ENCODE measurements at regions not wholly inside any gene's neighbourhood (a gene's known extent, or its start where the extent isn't known, plus 50 kb on each side); places are given as distances from the start of the nearest gene placed in this dataset.

GRCh38 chr5:53394808-53395207 lies 85.6 kb upstream of the FST start:
- no peak for TF ChIP-seq CTCF (IDR thresholded peaks at IDR 0.05)
- no peak overlapping the region for H3K27ac ChIP-seq

- no peak for TF ChIP-seq ZFX (IDR thresholded peaks at IDR 0.05; ENCODE audit: borderline replicate concordance)
- no peak for TF ChIP-seq CTCF (IDR thresholded peaks at IDR 0.05)
- H3K27ac ChIP-seq, result no peak overlapping the region
Measured at GRCh38 chr5:53397141-53397757, 83.2 kb upstream of the FST start.

DNA sequence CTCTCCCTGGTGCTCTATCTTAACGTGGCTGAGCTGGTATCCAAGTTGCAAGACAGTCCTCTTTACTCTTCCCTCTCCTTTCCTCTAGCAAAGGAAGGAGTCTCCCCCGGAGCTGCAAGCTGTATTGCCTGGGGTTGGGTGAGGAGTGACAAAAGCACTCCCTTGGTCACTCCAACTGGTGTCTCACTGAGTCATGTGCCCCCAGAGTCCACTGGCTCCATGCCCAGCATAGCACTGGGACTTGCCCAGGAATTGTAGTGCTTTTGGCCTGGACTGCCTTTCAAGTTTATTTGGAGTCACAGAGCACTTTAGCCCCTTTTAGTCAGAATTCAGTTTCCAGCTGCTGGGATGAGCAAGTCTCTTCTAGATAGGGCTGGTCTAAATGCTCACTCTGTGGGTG lies 82.6 kb upstream of the FST start:
- TF ChIP-seq CTCF (IDR thresholded peaks at IDR 0.05), result no peak
- TF ChIP-seq ZFX (IDR thresholded peaks at IDR 0.05; ENCODE audit: borderline replicate concordance), result no peak
- no peak overlapping the region for H3K27ac ChIP-seq

DNA sequence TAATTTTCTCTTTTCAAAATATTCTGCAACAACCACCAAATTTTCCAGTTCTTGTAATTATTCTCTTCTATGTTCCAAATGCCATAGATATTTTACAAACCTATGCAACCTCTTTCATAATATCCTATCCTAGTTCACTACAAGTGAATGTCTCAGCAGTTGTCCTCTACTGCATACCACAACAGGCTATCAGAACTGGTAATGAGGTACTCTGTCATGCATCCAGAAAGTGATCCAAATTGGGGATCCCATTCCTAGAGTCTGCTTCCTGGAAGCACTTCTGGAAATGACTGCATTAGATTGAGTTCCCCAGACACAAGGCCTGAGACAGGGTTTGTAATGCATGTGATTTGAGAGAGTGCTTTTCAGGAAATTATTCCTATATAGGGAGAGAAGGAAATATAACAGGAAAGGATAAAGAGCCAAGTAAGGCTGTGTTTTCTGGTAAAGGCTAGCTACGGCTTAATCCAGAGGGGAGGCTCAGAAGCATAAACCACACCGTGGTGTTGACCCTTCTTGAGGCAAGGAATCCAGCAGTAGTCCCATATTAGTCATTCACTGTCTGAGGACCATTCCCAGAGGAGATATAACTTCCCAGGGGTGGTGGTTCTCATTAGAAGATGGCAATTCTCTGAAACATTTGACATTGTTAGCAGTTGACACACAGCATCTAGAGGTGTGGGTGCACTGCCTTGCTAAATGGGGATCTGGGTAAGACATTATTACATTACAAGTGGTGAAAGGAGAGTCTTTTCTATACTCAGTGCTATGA lies 80.3 kb upstream of the FST start:
- no peak for TF ChIP-seq CTCF (IDR thresholded peaks at IDR 0.05)
- TF ChIP-seq ZFX (IDR thresholded peaks at IDR 0.05; ENCODE audit: borderline replicate concordance), result no peak
- no peak overlapping the region for H3K27ac ChIP-seq

GRCh38 chr5:53403291-53403690 lies 77.1 kb upstream of the FST start:
- TF ChIP-seq ZFX (IDR thresholded peaks at IDR 0.05; ENCODE audit: borderline replicate concordance), result no peak
- no peak for TF ChIP-seq CTCF (IDR thresholded peaks at IDR 0.05)
- H3K27ac ChIP-seq, result no peak overlapping the region

DNA sequence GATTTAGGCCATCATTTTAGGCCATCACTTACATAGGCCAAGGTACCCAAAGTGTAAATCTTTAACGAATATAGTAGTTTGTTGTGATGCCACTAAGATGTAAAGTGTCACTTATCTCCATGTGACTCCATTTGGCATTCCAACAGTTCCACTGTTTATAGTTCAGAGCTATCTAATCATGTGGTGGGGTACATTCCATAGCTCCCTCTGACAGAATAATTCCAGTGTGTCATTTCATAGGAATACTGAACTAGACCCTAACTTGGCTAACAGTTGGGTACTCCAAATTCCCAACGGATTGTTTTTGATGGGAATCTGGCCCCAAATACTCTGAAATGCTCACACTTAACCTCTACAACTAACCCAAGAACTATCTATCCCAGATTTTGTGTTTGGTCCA lies 76.7 kb upstream of the FST start:
- no peak overlapping the region for H3K27ac ChIP-seq

More for the DNA sequence above, 76.7 kb upstream of the FST start:
- no peak for TF ChIP-seq ZFX (IDR thresholded peaks at IDR 0.05; ENCODE audit: borderline replicate concordance)
- TF ChIP-seq CTCF (IDR thresholded peaks at IDR 0.05), result no peak
